Endothelial cell (in vitro differentiated cells): ENCODE measurements at regions not wholly inside any gene's neighbourhood (a gene's known extent, or its start where the extent isn't known, plus 50 kb on each side); places are given as distances from the start of the nearest gene placed in this dataset.

Experiments used
- DNase-seq: peaks from one replicate; pipeline ENCODE4 v3.0.0; 2021; ENCODE audit warnings: low spot score
- H3K27ac Mint-ChIP-seq: one replicate; pipeline ENCODE4 v1.8.0; 2021; ENCODE audit warnings: mixed read lengths, inconsistent platforms; ENCODE audit not compliant: unreplicated experiment
- H3K27me3 Mint-ChIP-seq: one replicate; pipeline ENCODE4 v1.8.0; 2021; ENCODE audit warnings: mild to moderate bottlenecking, moderate library complexity, mixed read lengths, inconsistent platforms; ENCODE audit not compliant: unreplicated experiment
- H3K36me3 Mint-ChIP-seq: one replicate; pipeline ENCODE4 v1.8.0; 2021; ENCODE audit warnings: mild to moderate bottlenecking, low read depth, mixed read lengths, inconsistent platforms; ENCODE audit not compliant: unreplicated experiment
- H3K4me1 Mint-ChIP-seq: one replicate; pipeline ENCODE4 v1.8.0; 2021; ENCODE audit warnings: mild to moderate bottlenecking, mixed read lengths, inconsistent platforms; ENCODE audit not compliant: unreplicated experiment
- H3K4me3 Mint-ChIP-seq: one replicate; pipeline ENCODE4 v1.8.0; 2021; ENCODE audit warnings: mild to moderate bottlenecking, mixed read lengths, inconsistent platforms; ENCODE audit not compliant: unreplicated experiment
- H3K9me3 Mint-ChIP-seq: one replicate; pipeline ENCODE4 v1.8.0; 2021; ENCODE audit warnings: mixed read lengths, inconsistent platforms; ENCODE audit not compliant: unreplicated experiment
- TF ChIP-seq, protein P1 (sequence below): fragments of 200-600 bp; sonication (generic); IDR thresholded peaks from one replicate; pipeline ENCODE4 v1.5.0; 2021; ENCODE audit warnings: antibody characterized with exemption; ENCODE audit not compliant: unreplicated experiment

DNA sequence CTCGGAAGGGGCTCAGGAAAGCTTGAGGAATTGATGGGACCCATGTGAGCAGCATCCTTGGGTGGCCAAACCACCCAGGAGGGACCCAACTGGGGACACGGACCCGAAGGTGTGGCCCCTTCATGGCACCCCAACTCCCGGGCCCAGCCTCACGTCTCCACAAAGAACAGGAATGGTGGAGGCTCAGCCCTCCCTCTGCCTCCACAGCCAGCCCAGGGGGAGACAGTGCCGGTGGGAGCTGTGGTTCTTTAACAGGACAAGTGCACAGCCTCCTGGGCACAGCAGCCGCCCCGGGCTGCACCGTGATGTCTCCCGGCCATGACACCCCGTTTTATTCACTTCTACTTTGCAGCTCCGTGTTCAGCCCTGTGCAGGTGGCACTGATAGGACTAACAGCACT, 587.2 kb downstream of the BRD1 start:
- H3K27ac Mint-ChIP-seq: no peak overlapping the region
- no peaks in the 10 kb centered on the region for H3K9me3 Mint-ChIP-seq
- DNase-seq: no peak
- H3K36me3 Mint-ChIP-seq: peaks cover 3% of the 10 kb centered on the region
- H3K4me1 Mint-ChIP-seq: peaks cover 8% of the 10 kb centered on the region
- no peak overlapping the region for H3K4me3 Mint-ChIP-seq
- TF ChIP-seq, protein P1, sequence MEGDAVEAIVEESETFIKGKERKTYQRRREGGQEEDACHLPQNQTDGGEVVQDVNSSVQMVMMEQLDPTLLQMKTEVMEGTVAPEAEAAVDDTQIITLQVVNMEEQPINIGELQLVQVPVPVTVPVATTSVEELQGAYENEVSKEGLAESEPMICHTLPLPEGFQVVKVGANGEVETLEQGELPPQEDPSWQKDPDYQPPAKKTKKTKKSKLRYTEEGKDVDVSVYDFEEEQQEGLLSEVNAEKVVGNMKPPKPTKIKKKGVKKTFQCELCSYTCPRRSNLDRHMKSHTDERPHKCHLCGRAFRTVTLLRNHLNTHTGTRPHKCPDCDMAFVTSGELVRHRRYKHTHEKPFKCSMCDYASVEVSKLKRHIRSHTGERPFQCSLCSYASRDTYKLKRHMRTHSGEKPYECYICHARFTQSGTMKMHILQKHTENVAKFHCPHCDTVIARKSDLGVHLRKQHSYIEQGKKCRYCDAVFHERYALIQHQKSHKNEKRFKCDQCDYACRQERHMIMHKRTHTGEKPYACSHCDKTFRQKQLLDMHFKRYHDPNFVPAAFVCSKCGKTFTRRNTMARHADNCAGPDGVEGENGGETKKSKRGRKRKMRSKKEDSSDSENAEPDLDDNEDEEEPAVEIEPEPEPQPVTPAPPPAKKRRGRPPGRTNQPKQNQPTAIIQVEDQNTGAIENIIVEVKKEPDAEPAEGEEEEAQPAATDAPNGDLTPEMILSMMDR: no peak
- H3K27me3 Mint-ChIP-seq: peaks cover 5% of the 10 kb centered on the region

DNA sequence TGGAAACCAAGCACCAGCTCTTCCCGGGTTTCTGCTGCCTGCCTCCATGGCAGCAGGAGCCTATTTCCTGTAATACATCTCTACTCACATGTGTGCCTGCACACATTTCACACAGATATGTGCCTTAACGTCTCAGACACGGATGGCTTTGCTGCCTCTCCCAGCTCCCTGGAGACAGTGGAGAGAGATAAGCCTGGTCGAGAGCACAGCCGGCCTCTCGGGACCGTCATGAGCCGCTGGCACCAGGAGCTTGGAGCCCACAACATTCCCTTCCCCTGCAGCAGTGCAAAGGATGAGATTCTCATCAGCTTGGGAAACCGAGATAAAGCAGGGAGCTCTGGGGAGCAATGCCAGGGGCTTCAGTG, 587.7 kb downstream of the BRD1 start:
- DNase-seq: no peak
- Mint-ChIP-seq H3K9me3 (no peaks in the 10 kb centered on the region), H3K27ac (no peak overlapping the region), H3K27me3 (peaks cover 5% of the 10 kb centered on the region), H3K36me3 (peaks cover 3% of the 10 kb centered on the region), H3K4me3 (no peak overlapping the region), H3K4me1 (peaks cover 8% of the 10 kb centered on the region)
- TF ChIP-seq, protein P1: no peak

DNA sequence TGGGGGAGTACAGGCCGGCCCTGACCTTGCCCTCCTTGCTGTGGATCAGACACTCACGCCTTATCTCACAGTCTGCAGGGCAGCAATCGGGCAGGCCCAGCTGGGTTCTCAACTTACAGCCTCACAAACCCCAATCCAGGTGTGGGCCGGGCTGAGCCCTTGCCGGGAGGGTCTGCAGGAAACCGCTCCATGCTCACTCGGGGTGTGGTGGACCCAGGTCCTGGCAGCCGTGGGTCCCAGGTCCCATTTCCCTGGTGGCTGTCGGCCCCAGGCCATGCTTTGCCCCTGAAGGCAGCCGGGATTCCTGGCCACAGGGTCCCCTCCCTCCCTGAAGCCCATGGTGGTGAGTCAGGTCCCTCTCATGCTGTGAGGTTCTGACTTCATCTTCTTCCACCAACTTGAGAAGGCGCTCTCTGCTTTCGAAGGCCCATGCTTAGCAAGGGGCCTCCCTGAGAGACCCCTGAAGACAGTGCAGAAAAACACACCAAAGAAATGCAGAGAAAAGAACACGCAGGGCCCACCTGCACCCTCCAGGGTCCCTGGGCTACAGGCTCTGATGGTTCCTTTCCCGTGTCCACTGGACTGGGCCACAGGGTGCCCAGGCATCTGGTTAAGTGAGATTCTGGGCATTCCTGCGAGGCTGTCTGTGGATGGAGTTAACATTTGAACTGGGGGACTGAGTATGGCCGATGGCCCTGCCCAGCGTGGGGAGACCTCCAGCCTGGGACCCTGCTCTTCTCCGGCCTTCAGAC, 588.2 kb downstream of the BRD1 start:
- Mint-ChIP-seq H3K27ac (no peak overlapping the region), H3K4me1 (peaks cover 8% of the 10 kb centered on the region), H3K36me3 (peaks cover 3% of the 10 kb centered on the region), H3K4me3 (no peak overlapping the region), H3K9me3 (no peaks in the 10 kb centered on the region), H3K27me3 (peaks cover 5% of the 10 kb centered on the region)
- DNase-seq: no peak
- TF ChIP-seq, protein P1: no peak

DNA sequence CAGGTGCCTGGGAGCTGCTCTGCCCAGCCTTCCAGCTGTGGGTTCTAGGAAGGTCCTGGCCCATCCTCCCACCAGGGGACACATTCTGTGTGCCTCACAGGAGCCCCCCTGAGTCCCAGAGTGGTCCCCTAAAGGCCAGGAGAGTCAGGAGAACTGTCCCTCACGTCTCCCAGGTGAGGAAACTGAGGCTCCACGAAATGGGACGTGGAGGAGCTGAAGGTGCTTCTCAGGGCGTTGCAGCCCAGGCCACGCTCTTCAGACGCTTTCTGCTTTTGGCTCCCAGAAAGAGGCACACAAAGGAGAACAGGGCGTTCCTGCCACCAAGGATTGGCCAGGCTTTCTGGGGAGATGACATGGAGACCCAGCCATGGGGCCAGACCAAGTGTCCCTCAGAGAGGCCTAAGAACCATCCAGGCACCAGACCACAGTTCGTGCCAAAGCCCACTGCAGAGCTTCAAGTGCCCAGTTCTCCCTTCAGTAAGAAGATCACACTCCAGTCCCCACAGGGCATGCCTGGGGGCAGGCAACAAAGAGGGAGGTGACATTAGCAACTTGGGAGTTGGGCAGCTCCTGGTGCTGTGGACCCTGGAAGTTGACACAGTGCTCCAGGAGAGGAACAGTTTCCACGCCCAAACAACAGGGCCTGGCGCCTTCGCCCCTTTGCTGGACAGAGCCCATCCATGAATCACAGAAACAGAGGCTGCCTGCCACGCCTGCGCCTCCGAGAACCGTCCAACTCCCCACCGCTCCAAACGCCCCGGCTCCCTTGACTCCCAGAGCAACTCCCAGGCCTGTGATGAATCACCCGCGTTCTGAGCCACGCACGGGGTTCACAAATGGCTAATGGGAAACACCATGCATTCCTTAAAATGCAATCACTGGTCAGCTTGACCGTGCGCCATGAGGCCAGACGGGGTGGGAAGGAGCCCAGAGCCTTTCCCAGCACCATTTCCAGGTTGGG, 589.2 kb downstream of the BRD1 start:
- Mint-ChIP-seq H3K9me3 (no peaks in the 10 kb centered on the region), H3K27me3 (peaks cover 5% of the 10 kb centered on the region), H3K36me3 (peaks cover 3% of the 10 kb centered on the region), H3K27ac (no peak overlapping the region), H3K4me3 (no peak overlapping the region), H3K4me1 (peaks cover 8% of the 10 kb centered on the region)
- TF ChIP-seq, protein P1: no peak
- no peak for DNase-seq

DNA sequence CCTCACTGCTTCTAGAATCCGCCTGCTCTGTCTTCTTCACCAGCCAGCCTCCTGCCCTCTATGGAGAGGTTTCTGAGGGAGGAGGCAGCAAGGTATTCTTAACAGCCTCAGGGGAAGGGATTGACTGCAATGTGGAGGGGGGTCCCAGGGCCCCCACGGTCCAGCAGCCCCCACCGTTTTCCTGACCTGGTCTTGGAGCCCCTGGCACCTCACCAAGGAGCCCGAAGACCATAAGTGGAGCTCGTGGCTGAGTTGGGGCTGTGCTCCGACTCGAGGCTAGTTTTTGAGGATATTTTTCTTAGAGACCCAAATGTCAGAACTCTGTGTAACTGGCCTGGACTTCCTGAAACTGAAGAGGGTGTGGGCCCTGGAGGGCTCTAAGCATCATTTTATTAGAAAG, 590.0 kb downstream of the BRD1 start:
- TF ChIP-seq, protein P1: no peak
- Mint-ChIP-seq H3K27me3 (peaks cover 5% of the 10 kb centered on the region), H3K36me3 (no peaks in the 10 kb centered on the region), H3K4me1 (peaks cover 8% of the 10 kb centered on the region), H3K9me3 (no peaks in the 10 kb centered on the region), H3K27ac (no peak overlapping the region), H3K4me3 (no peak overlapping the region)
- DNase-seq: no peak
